GM18498 (cell line): ENCODE measurements at regions not wholly inside any gene's neighbourhood (a gene's known extent, or its start where the extent isn't known, plus 50 kb on each side); places are given as distances from the start of the nearest gene placed in this dataset.

Experiments used
- ATAC-seq: cut with Tn5 transposase; IDR thresholded peaks from one replicate; pipeline ENCODE4 v1.9.1; 2021; ENCODE audit warnings: mild to moderate bottlenecking, moderate library complexity; ENCODE audit not compliant: unreplicated experiment

- no peak for ATAC-seq
Observed at GRCh38 chr13:78719367-78719766, 60.4 kb upstream of the OBI1 start.

GRCh38 chr13:78714717-78715116, 55.8 kb upstream of the OBI1 start:
- no peak for ATAC-seq

GRCh38 chr13:78712831-78713230, 53.9 kb upstream of the OBI1 start:
- no peak for ATAC-seq

DNA sequence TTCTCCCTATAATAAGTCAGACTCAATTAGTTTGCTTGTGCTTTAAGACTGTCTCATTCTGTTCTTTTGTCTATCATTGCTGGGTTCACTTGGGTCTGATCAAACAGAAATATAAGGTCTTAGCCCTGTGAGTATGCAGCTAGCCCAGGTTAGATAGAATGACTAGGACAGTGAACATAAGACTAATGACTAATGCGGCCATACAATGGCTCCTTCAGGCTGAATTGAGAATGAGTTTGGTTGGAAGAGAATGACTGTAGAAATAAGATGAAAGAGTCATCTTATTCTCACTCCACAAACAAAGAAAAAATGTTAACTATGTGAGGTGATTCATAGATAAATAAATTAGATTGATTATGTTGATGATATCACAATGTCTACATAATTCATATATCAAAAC, 50.1 kb upstream of the OBI1 start:
- ATAC-seq: no peak
